Vagina (tissue), 2 donors: ENCODE measurements at regions not wholly inside any gene's neighbourhood (a gene's known extent, or its start where the extent isn't known, plus 50 kb on each side); places are given as distances from the start of the nearest gene placed in this dataset.

Experiments
- POLR2A ChIP-seq, 2 donors: fragments of 450-650 bp; IDR thresholded peaks; one replicate each; pipeline ENCODE4 v1.6.1; 2017; ENCODE audit warnings: antibody characterized with exemption in 2 of 2, mild to moderate bottlenecking in 2 of 2, moderate library complexity in 2 of 2
- POLR2AphosphoS5 ChIP-seq, 2 donors: sonication (generic); formaldehyde crosslinking; IDR thresholded peaks; one replicate each; pipeline ENCODE4 v1.9.0; 2017; ENCODE audit warnings: antibody characterized with exemption in 2 of 2, mild to moderate bottlenecking in 2 of 2, low read depth in 1 of 2; ENCODE audit not compliant: insufficient read depth in 1 of 2
- TF ChIP-seq, protein P1 (sequence below), 3 experiments: fragments of 450-650 bp in 2 of 3; fragments of 200-600 bp in 1 of 3; sonication (generic) in 1 of 3; IDR thresholded peaks; one replicate each; pipeline ENCODE4 v1.5.1; 2017 to 2019; ENCODE audit warnings: antibody characterized with exemption in 3 of 3, mild to moderate bottlenecking in 2 of 3, moderate library complexity in 2 of 3

DNA sequence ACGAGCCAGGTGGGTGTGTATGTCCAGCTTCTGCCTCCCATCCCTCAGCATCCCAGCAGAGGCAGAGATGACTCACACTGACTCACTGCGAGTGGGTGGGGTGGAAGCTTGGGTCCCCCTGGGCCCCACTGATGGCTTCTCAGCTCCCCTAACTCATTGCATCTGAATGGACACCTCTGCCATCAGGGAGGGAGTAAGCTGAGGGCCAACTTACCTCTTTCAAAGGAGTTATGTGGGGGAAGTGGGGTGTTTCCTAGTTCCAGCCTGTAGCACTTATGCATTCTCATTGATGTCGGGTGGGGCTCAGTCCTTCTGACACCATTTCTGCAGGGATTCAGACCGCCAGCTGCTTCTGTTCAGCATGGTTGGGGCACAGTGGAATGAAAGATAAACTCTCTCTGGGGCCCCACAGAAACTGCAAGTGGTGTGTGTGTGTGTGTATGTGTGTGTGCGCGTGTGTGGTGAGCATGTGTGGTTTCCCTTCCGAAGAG, 1425.8 kb downstream of the TBC1D22A start:
- TF ChIP-seq, protein P1, sequence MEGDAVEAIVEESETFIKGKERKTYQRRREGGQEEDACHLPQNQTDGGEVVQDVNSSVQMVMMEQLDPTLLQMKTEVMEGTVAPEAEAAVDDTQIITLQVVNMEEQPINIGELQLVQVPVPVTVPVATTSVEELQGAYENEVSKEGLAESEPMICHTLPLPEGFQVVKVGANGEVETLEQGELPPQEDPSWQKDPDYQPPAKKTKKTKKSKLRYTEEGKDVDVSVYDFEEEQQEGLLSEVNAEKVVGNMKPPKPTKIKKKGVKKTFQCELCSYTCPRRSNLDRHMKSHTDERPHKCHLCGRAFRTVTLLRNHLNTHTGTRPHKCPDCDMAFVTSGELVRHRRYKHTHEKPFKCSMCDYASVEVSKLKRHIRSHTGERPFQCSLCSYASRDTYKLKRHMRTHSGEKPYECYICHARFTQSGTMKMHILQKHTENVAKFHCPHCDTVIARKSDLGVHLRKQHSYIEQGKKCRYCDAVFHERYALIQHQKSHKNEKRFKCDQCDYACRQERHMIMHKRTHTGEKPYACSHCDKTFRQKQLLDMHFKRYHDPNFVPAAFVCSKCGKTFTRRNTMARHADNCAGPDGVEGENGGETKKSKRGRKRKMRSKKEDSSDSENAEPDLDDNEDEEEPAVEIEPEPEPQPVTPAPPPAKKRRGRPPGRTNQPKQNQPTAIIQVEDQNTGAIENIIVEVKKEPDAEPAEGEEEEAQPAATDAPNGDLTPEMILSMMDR (IDR thresholded peaks at IDR 0.05) = no peak
- no peak for TF ChIP-seq POLR2A (IDR thresholded peaks at IDR 0.05)
- TF ChIP-seq POLR2AphosphoS5 (IDR thresholded peaks at IDR 0.05; ENCODE audit: insufficient read depth in 1 of 2, low read depth in 1 of 2) = no peak
